ENCODE measurements at regions not wholly inside any gene's neighbourhood (a gene's known extent, or its start where the extent isn't known, plus 50 kb on each side); places are given as distances from the start of the nearest gene placed in this dataset.

GRCh38 chr4:181775298-181775697 lies 467.9 kb upstream of the TENM3 start:
- no peak overlapping the region for H3K4me3 ChIP-seq (replicated peaks; ENCODE audit: low read depth, low read length)

GRCh38 chr4:181776264-181777054 lies 466.7 kb upstream of the TENM3 start:
- H3K4me3 ChIP-seq (replicated peaks; ENCODE audit: low read depth, low read length) = no peak overlapping the region
- no peaks in the 10 kb centered on the region for H3K36me3 ChIP-seq (ENCODE audit: control insufficient read depth, insufficient read depth, low read length)
- no peak for DNase-seq (ENCODE audit: extremely low read depth, insufficient read length)
- no peak for TF ChIP-seq CTCF (IDR thresholded peaks at IDR 0.05; ENCODE audit: insufficient read depth, low read length, poor library complexity, severe bottlenecking)
- no peaks in the 10 kb centered on the region for H3K27me3 ChIP-seq (replicated peaks; ENCODE audit: control insufficient read depth, insufficient read depth, low read length)

More at GRCh38 chr4:181775298-181775697, 467.9 kb upstream of the TENM3 start:
- no peaks in the 10 kb centered on the region for H3K36me3 ChIP-seq (ENCODE audit: control insufficient read depth, insufficient read depth, low read length)
- no peaks in the 10 kb centered on the region for H3K27me3 ChIP-seq (replicated peaks; ENCODE audit: control insufficient read depth, insufficient read depth, low read length)
- DNase-seq (ENCODE audit: extremely low read depth, insufficient read length) = no peak
- no peak for TF ChIP-seq CTCF (IDR thresholded peaks at IDR 0.05; ENCODE audit: insufficient read depth, low read length, poor library complexity, severe bottlenecking)

- H3K36me3 ChIP-seq (ENCODE audit: control insufficient read depth, insufficient read depth, low read length) = no peaks in the 10 kb centered on the region
- H3K27me3 ChIP-seq (replicated peaks; ENCODE audit: control insufficient read depth, insufficient read depth, low read length) = no peaks in the 10 kb centered on the region
- no peak for DNase-seq (ENCODE audit: extremely low read depth, insufficient read length)
- no peak for TF ChIP-seq CTCF (IDR thresholded peaks at IDR 0.05; ENCODE audit: insufficient read depth, low read length, poor library complexity, severe bottlenecking)
- no peak overlapping the region for H3K4me3 ChIP-seq (replicated peaks; ENCODE audit: low read depth, low read length)
These were observed 465.7 kb upstream of the TENM3 start for GRCh38 chr4:181777518-181777917.

- no peak overlapping the region for H3K4me3 ChIP-seq (replicated peaks; ENCODE audit: low read depth, low read length)
- H3K36me3 ChIP-seq (ENCODE audit: control insufficient read depth, insufficient read depth, low read length) = no peaks in the 10 kb centered on the region
- H3K27me3 ChIP-seq (replicated peaks; ENCODE audit: control insufficient read depth, insufficient read depth, low read length) = no peaks in the 10 kb centered on the region
- TF ChIP-seq CTCF (IDR thresholded peaks at IDR 0.05; ENCODE audit: insufficient read depth, low read length, poor library complexity, severe bottlenecking) = no peak
- no peak for DNase-seq (ENCODE audit: extremely low read depth, insufficient read length)
These were observed 458.3 kb upstream of the TENM3 start for GRCh38 chr4:181784881-181785280.

GRCh38 chr4:181792641-181793040 lies 450.6 kb upstream of the TENM3 start:
- H3K36me3 ChIP-seq (ENCODE audit: control insufficient read depth, insufficient read depth, low read length) = no peaks in the 10 kb centered on the region
- DNase-seq (ENCODE audit: extremely low read depth, insufficient read length) = no peak
- no peaks in the 10 kb centered on the region for H3K27me3 ChIP-seq (replicated peaks; ENCODE audit: control insufficient read depth, insufficient read depth, low read length)
- no peak for TF ChIP-seq CTCF (IDR thresholded peaks at IDR 0.05; ENCODE audit: insufficient read depth, low read length, poor library complexity, severe bottlenecking)
- H3K4me3 ChIP-seq (replicated peaks; ENCODE audit: low read depth, low read length) = no peak overlapping the region
